GM18499 (cell line): ENCODE measurements at regions not wholly inside any gene's neighbourhood (a gene's known extent, or its start where the extent isn't known, plus 50 kb on each side); places are given as distances from the start of the nearest gene placed in this dataset.
"Not testable (repeated sequence)": the region's sequence is repeated elsewhere in the genome, so short reads cannot be mapped to it uniquely, and the experiment has no call there.

Experiments
- ATAC-seq: cut with Tn5 transposase; IDR thresholded peaks from one replicate; pipeline ENCODE4 v1.9.1; 2021; ENCODE audit warnings: moderate number of reproducible peaks; ENCODE audit not compliant: insufficient read depth, unreplicated experiment

DNA sequence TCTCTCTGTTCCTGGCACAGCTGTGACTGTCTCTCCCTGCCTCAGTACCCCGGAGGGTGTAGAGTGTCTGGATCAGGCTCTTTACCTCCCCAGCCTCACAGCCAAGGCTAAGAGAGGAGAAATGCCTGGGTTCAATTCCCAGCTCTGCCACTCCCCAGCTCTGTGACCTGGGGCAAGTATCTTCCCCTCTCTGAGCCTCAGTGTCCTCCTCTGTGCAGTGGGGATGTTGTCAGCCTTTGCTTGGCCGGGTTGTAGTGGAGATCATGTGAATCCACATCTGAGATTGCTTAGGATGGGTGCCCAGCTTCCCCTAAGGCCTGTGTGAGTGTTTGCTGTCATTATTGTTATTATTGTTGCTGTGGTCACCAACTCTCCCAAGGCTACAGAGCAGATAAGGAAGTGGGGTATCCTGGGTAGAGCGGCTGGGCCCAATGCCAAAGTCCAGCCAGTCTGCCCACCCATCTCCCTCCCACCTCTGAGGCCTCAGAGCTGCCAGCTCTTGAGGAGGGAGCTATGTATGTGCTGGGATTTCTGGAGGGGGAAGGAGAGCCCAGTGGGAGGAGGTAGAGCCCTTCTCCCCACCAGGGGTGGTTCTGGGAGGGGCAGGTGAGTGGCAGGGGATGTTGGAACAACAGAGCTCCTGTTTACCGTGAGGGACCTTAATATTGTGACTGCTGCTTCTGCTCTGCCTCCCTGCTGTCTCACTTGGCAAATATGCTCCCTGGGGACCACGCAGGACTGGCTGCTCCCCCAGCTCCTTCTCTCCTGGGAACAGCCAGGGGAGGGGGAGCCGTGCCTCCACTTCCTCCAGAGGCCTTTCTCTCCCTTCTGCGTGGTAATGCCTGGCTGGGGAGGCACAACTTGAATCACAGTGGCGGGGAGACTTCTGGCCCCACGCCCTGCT, 170.5 kb downstream of the RPS24 start:
- ATAC-seq, result no peak

DNA sequence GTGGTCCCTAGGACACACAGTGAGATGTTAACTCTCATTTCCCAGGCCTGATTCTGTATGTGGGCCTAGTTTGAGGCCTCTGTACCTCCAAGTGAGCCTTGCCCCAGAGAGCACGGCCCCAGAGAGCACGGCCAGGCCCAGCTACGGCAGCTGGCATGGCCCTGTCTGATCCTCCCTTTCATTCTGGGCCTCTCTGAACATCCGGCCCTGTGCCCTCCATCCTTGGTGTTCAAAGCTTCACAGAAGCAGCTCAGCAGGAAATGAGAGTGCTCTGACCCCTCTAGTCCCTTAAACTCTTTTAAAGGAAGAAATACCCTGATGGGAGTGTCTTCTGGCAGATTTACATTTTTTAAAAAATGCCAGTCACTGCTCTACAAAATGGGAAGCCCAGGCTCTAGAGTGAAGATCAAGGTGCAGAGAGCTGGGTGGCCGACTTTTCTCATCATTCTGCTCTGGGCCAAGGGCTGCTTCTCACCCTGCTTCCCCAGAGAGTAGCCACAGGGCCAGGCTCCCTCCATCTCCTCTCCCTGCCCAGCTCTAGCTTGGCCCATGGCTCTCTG, 171.9 kb downstream of the RPS24 start:
- ATAC-seq, result no peak

DNA sequence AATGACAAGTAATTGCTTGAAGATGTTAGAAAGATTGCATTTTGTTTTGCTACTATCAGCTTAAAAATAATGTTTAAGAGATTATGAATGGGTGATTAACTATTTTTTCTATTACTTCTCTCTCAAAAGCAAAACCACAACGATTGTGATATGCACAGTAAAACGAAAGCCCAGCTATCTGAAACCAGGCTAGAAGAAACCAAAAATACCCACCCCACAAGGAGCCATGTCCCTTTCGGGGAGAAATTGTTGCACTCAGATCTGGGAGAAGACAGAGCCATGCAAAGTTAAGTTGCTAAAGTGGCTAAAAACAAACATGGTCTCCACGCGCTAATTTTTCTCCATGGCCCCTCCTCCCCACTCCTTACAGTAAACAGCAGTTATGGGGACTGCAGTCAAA, 173.6 kb downstream of the RPS24 start:
- no peak for ATAC-seq

DNA sequence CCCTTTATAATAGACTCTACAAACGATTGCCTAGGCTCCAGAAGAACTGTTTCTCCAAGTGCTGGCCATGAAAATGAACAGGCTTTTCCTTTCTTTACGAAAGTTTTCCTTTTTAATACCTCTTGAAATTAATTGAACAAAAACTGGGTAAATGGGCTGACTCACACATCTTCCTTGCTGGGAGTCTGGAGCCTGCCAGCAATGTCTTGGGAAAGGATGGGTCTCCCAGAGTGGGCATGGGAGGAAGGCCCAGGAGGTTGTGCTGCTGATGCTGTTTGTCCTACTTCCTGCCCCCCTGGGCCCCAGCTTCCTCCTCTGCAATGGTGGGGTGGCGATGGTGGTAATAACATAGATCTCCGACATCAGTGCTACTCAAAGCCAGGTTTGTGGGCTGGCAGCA, 174.1 kb downstream of the RPS24 start:
- no peak for ATAC-seq

DNA sequence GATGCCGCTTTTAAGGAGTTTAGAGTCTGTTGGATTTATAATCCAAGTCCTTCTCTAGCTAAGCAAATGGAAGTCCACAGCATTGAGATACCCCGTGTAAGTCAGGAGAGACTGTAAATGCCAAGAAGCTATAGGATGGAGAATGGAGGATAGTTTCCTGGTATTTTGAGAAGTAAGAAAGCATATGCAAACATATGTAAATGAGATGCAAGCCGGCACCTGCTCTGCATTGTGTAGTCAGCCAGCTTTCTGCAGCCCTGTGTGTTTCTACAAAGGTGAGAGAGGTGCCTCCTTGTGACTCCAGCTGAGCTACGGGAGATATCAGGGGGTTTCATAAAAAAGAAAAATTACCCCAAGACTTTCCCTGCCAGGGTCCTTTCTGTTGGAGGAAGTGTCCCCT, 176.3 kb downstream of the RPS24 start:
- no peak for ATAC-seq

DNA sequence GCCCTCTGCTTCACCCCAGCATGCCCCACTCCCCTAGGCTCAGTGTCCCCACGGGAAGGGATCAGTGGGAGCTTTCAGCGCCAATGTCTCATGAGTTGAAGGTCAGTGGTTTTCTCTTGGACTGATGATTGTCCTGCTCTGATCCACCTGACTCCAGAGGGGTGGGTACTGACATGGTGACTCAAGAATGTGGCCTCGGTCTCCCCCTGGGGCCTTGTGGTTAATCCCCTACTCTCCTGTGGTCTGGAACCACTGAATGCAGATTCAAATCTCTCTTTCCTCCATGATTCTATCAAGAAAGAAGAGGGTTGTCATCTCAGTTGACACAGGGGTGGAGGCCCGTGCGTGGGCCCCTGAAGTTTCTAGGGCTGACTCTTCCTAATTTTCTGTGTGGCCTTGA, 176.9 kb downstream of the RPS24 start:
- ATAC-seq, result no peak

DNA sequence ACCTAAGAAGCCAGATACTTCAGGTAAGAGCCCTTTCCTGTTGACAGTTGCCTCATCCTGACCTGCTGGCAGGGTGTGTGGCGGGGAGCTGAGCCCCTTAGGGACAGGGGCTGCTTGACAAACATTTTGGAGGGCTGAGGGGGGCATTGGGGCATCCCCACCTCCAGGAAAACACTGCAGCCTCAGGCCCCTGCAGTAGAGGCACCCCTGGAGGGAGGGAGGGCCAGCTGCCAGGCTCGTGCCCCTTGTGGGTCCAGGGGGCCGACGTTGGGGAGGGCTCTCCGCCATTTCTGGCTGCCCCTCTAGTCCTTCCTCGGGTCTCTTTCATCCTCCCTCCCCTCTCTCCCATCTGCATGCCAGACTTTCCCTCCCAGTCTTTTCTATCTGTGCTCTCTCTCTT, 177.3 kb downstream of the RPS24 start:
- ATAC-seq, result no peak

DNA sequence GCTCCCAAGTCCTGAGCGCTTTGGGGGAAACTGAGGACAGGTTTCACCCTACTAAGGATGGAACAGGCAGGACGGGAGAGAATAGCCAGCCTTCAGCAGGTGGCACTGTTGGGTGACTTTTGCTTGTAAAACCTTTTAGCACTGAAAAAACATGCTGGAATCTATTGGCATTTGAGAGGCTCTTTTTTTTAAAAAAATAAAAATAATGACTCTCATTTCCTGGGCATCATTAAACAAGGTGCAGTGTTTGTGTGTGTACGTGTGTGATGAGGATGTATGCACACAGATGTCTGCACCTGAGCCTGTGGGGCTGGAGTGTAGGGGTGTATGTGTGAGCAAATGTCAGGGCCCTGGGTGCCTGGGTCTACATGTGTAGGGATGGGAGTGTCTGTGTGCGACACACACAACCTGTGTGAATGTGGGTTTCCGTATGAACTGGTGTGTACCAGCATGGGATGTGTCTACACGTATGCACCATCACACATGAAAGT, 177.9 kb downstream of the RPS24 start:
- no peak for ATAC-seq

DNA sequence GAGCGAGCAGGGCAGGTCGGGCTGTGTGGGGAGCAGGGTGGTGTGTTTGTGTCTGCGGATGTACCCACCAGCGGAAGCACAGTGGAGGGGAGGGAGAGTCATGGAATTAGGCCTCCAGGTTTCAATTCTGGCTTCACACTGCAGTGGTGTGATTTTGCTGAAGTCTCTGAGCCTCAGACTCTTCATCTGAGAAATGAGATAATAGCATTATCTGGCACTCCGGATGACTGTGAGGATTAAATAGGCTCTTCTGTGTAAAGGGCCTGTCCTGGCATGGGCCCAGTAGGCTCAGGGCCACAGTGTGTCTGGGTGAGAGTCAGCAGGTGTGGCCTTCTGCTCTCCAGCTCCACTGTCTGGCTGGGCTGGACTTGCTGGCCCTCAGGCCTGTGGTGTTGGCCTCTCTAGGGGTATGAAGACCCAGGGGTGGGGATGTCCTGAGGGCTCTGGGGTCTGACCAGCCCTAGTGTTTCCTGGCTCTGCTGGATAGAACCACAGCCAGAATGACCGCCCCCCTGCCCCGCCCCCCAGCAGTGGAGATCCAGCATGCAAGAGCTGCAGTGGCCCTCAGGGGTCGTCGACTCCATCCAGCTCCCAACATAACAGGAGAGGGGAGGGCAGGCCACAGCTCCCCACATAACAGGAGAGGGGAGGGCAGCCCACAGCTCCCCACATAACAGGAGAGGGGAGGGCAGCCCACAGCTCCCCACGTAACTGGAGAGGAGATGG, 178.6 kb downstream of the RPS24 start:
- no peak for ATAC-seq

DNA sequence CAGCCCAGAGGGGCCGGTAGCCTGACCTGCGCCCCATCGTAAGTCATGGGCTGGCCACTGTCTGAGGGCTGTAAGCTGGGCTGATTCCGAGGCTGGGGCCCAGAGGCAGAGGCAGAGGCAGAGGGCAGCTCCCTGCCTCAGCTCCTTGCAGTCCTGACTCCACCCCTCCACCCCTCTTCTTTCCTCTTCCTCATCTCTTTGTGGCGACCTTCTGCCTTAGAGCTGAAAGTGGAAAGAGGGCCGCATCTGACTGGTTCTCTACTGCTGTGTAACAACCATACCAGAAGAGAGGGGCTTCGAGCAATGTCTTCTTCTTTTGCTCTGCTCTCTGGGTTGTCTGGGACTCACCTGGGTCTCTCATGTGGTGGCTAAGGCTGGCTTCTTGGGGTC, 179.1 kb downstream of the RPS24 start:
- no peak for ATAC-seq

DNA sequence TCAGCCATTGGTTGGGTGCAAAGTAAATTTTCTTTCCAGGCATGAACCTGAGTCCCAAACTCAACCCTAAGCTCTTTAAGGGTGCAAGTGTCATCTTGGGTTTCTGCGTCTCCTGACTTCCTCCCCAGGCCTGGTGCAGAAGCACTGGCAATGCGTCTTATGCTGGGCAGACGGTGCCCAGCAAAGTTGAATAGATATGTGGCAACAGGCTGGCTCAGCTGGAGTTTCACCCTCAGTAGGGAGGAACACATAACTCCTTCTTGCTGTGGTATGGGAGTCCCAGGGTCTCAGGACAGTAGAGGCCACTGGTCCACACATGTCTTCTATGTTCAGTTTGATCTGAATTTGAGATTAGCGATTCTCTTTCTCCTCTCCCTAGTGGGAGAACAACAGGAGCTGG, 181.3 kb downstream of the RPS24 start:
- no peak for ATAC-seq

DNA sequence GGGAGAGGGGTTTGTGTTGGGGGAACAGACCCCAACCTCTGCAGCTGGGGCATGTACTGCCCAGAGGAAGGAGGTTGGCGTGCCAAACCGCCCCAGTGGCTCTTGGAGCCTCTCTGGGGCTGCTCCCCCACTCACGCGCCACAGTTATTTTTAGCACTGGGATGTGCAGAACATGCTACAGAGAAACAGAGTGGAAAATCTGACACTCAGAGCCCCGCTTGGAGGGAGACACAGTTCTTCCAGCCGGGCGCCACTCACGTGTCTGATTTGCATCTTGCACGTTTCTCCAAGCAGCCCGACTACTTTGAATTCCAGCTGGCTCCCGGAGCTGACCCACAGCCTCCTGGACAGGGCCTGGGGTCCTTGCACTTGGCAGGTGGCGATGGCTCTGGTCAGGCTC, 182.0 kb downstream of the RPS24 start:
- no peak for ATAC-seq

DNA sequence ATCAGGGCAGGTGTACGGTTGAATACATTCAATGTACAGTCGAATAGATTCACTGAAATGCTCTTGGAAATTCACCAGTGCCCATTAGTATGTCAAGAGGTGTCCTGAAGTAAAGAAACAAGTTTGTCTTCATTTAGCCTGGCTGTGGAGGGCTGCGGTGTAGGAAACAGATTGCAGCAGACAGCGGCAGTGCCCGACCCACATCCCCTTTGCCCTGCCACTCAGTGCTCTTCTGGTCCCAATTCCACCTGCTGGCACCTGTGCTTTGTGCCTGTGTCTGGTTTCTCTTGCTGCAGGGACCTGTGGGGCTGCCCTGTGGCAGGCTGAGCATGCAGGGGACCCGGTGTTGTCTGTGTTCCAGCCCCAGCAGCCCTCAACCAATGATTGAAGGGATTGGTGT, 183.7 kb downstream of the RPS24 start:
- ATAC-seq, result no peak

DNA sequence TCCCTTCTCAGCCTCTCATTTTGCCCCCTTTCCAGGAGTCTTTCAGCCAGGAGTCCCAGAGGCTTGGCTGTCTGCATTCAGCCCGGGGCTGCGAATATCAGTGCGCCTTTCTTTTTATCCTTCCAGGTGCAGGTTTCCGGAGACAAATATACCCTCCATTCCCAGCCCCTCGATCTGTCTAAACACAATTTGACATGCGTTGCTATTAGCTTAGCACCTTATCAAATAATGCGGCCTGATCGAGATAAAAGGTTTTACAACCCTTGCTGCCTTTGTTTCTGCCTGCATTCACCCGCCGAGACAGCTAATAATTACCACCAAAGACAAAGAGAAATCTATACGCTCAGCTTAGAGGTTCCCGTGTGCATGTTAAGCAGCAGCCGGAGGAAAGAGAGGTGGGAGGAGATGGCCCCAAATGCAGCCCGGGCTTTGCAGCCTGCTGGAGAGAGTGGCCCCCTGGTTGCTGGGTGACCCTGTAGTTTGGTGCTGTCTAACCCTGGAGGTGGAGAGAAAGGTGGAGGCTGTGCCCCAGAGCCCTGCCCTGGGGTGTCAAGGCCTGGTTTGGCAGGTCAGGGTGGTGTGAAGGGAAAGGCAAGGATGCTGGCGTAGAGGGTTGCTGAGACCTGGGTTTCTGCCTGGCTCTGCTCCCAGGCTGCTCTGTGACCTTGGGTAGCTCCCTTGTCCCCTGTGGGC, 185.3 kb downstream of the RPS24 start:
- ATAC-seq, result no peak

DNA sequence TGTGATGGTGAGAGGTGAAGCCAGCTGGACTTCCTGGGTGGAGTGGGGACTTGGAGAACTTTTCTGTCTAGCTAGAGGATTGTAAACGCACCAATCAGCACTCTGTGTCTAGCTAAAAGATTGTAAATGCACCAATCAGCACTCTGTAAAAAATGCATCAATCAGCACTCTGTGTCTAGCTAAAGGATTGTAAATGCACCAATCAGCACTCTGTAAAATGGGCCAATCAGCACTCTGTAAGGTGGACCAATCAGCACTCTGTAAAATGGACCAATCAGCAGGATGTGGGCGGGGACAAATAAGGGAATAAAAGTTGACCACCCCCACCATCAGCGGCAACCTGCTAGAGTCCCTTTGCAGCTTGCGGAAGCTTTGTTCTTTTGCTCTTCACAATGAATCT, 185.9 kb downstream of the RPS24 start:
- ATAC-seq, result not testable (repeated sequence)

DNA sequence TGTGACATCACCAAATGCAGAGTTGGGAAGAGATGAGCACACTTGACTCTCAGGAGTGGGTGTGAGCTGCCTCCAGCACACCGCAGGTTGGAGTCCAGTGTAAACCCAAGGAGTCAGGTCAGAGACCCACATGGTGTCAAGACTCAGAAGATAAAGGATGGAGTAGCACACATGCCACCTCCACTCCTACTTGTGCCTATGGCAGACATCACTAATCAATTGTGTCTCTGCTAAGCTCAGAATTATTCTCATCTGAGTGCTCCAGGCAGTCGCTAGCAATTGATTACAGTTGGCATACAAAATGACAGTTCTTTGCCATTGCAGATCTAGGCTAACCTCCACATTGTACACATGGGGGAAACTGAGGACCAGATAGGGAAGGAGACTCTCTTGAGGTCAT, 187.1 kb downstream of the RPS24 start:
- ATAC-seq, result no peak

DNA sequence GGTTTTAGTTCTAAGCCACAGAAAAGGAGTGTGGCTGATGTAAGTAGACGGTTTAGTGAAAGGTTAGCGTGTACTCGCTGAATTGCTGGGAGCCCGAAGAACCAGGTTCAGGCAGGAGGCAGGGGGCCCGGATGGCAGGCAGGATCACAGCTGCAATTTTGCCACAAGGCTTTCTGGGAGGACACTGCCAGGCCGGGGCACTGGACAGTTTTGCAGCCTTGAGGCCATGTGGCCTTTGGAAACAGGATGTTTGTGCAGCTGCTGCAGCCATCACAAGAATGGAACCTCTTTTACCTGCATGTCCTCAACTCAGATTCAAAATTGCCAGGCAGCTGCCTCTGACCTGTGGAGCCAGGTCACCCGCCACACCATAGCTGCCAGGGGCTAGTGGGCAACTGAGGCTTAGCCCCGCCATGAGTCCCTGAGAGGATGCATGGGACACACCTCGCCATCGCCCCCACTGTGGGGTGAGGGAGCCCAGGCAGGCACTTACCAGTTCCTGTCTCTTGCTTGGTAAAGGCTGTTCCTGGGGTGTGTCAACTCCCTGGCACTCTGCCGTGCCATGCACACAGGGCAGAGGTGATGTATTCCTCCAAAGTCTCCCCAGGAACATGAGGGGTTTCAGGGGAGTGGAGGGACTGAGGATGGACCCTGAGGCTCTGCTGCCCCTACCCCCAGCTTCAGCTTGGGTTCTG, 188.6 kb downstream of the RPS24 start:
- ATAC-seq, result no peak

DNA sequence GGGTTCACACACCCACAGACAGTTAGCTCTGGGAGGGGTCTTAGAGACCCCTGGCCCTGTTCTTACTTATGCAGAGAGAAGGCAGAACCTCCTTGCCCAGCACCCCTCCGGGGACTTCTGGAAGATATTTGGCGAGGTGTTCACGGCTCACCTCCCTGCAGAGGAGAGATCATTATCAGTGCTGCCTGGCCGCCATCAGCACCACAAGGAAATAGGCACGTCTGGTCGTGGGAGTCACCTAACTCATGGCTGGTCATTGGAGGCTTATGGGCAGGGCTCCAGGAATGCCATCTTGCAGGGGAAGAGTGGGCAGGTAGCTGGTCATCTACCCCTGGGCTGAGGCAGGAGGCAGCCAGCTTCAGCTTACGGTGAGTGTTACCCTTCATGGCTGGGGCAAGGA, 189.4 kb downstream of the RPS24 start:
- no peak for ATAC-seq

DNA sequence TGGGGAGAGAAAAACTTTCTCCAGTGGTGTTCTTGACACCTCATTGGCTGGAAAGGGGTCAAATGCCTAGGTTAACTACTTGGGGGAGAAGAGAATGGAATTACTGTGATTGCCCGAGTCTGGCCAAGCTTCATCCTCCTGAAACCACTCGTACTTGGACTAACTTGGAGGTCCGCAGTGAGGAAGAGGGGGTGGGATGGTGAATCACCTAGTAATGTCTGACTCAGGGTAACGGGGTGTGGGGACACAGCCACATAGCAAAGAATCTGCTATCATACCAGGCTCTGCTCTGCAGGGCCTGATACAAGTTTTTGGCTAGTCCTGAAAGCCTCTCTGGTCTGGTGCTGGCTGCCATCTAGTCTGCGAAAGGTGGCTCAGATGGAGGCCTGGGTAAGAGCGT, 190.9 kb downstream of the RPS24 start:
- no peak for ATAC-seq

DNA sequence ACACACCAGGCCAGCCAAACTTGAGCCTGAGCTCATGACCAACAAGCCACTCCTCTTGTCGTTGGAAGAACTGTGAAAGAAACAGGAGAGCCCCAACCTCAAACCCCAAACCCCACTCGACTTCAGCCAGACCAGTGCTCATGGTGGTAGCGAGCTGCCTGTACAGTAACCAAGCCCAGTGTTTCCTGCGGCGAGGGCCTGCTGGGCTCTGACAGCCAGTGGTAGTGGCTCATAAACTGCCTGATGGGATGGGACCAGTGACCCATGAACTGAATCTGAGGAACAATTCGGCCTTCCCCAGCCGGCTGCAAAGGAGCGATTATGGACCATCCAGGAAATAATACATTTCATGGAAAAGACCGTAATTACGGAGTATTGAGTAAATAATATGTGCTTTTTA, 191.9 kb downstream of the RPS24 start:
- ATAC-seq, result no peak
